Astrocyte (in vitro differentiated cells and primary cell): ENCODE measurements at regions not wholly inside any gene's neighbourhood (a gene's known extent, or its start where the extent isn't known, plus 50 kb on each side); places are given as distances from the start of the nearest gene placed in this dataset.
"Not testable (repeated sequence)": the region's sequence is repeated elsewhere in the genome, so short reads cannot be mapped to it uniquely, and the experiment has no call there.

Experiments
- EZH2 ChIP-seq: IDR thresholded peaks from 2 replicates; pipeline ENCODE4 v1.6.1; 2012; ENCODE audit warnings: mild to moderate bottlenecking, low read length, inconsistent platforms; ENCODE audit not compliant: insufficient read depth
- TF ChIP-seq, protein P1 (sequence below): IDR thresholded peaks from 2 replicates; pipeline ENCODE4 v1.5.1; 2011; ENCODE audit warnings: low read depth, mild to moderate bottlenecking, inconsistent platforms, low read length, moderate library complexity; ENCODE audit not compliant: insufficient read depth

DNA sequence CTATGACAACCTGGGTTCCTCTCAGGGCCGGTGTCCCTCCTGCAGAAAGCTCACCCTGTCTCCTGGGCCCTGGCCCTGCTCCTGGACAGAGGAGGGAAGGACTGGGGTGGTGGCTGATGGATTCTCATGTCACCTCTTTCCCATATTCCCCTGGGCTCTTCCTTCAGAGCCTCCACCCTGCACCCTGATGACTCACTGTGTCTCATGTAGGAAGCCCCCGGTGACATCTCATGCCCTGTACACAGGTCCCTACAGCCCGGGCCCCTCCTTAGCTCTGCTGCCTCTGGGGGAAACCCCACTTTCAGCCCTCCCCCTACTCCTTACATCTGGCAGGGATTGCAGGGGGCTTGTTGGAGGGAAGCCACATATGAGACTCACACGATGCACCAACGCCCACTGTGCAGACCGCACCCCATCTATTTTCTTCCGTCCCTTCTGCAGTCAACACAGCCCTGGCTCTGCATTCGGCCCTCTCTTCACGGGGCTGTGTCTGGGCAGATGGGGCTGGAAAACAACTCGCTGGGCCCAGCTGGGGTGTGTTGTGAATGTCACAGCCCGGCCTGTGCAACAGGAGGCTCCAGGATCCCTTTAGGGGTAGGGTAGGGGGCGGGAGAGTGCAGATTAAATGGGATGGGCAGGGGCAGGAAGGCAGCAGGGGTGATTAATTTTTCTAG is 124.6 kb upstream of the SULF2 start:
- TF ChIP-seq, protein P1, sequence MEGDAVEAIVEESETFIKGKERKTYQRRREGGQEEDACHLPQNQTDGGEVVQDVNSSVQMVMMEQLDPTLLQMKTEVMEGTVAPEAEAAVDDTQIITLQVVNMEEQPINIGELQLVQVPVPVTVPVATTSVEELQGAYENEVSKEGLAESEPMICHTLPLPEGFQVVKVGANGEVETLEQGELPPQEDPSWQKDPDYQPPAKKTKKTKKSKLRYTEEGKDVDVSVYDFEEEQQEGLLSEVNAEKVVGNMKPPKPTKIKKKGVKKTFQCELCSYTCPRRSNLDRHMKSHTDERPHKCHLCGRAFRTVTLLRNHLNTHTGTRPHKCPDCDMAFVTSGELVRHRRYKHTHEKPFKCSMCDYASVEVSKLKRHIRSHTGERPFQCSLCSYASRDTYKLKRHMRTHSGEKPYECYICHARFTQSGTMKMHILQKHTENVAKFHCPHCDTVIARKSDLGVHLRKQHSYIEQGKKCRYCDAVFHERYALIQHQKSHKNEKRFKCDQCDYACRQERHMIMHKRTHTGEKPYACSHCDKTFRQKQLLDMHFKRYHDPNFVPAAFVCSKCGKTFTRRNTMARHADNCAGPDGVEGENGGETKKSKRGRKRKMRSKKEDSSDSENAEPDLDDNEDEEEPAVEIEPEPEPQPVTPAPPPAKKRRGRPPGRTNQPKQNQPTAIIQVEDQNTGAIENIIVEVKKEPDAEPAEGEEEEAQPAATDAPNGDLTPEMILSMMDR, result not testable (repeated sequence)
- not testable (repeated sequence) for TF ChIP-seq EZH2
